ENCODE measurements at regions not wholly inside any gene's neighbourhood (a gene's known extent, or its start where the extent isn't known, plus 50 kb on each side); places are given as distances from the start of the nearest gene placed in this dataset.

- TF ChIP-seq CTCF (conservative IDR thresholded peaks at IDR 0.05) (no peak), EZH2 (IDR thresholded peaks at IDR 0.05; ENCODE audit: low read depth) (no peak)
These were observed 564.0 kb upstream of the FANCL start for GRCh38 chr2:58805126-58805525.

Measured in PC-9 (cell line).